H1 (cell line): ENCODE measurements at regions not wholly inside any gene's neighbourhood (a gene's known extent, or its start where the extent isn't known, plus 50 kb on each side); places are given as distances from the start of the nearest gene placed in this dataset.

Experiments
- CTCF ChIA-PET: fragments of 300-600 bp; sonication (Branson Sonifier 250); formaldehyde crosslinking; loops from one replicate; lab custom pipeline; 2021; ENCODE audit not compliant: partially characterized antibody; lab: Charles Lee
- POLR2A ChIA-PET: fragments of 300-600 bp; sonication (Branson Sonifier 250); formaldehyde crosslinking; loops from one replicate; lab custom pipeline; 2021; ENCODE audit warnings: inconsistent platforms; ENCODE audit not compliant: partially characterized antibody; lab: Charles Lee
- DNase-seq, 2 experiments: peaks; one replicate each; pipeline versions ENCODE4 v3.0.0 to v3.0.0-alpha.2; 2010 to 2022; ENCODE audit warnings: low spot score in 2 of 2, low read depth in 1 of 2, mixed read lengths in 1 of 2
- FAIRE-seq: peaks from 2 replicates; lab custom pipeline; 2011; peaks lifted over from hg19 to GRCh38; lab: Jason Lieb, UNC
- H2AFZ ChIP-seq: 2 replicates; pipeline ENCODE4 v1.8.1; 2012; ENCODE audit warnings: low read length, inconsistent platforms
- H2AK5ac ChIP-seq: 2 replicates; pipeline ENCODE4 v1.6.1; 2013; ENCODE audit warnings: low read depth, low read length
- H2BK120ac ChIP-seq: replicated peaks from 2 replicates; pipeline ENCODE3; 2013; ENCODE audit warnings: low read depth, low read length, inconsistent platforms
- H2BK12ac ChIP-seq: 2 replicates; pipeline ENCODE4 v1.6.1; 2013; ENCODE audit warnings: low read depth, low read length
- H2BK15ac ChIP-seq: 2 replicates; pipeline ENCODE4 v1.6.1; 2013; ENCODE audit warnings: low read length
- H2BK20ac ChIP-seq: 2 replicates; pipeline ENCODE4 v1.6.1; 2013; ENCODE audit warnings: low read length
- H2BK5ac ChIP-seq: 2 replicates; pipeline ENCODE4 v1.6.1; 2013; ENCODE audit warnings: low read depth, low read length
- H3K14ac ChIP-seq: 2 replicates; pipeline ENCODE4 v1.6.1; 2013; ENCODE audit warnings: inconsistent platforms; ENCODE audit not compliant: insufficient read length
- H3K18ac ChIP-seq: 2 replicates; pipeline ENCODE4 v1.6.1; 2013; ENCODE audit warnings: low read length; ENCODE audit errors: extremely low read depth
- H3K23ac ChIP-seq: 2 replicates; pipeline ENCODE4 v1.6.1; 2013; ENCODE audit warnings: inconsistent platforms; ENCODE audit not compliant: insufficient read length
- H3K23me2 ChIP-seq: 2 replicates; pipeline ENCODE4 v1.6.1; 2013; ENCODE audit warnings: low read depth, low read length
- H3K27ac ChIP-seq: 2 replicates; pipeline ENCODE4 v1.6.1; 2011; ENCODE audit warnings: low read depth, low read length, inconsistent platforms
- H3K27me3 ChIP-seq, 4 experiments: replicated peaks in 1 of 4; 1 replicate in 1 of 4; 2 replicates in 3 of 4; pipeline versions ENCODE4 v1.6.1 to v1.8.1; 2011 to 2013; ENCODE audit warnings: low read length in 3 of 4, mild to moderate bottlenecking in 3 of 4, inconsistent platforms in 2 of 4, mixed read lengths in 2 of 4, moderate library complexity in 1 of 4; ENCODE audit not compliant: control insufficient read depth in 3 of 4, insufficient read depth in 3 of 4; ENCODE audit errors: extremely low read depth in 1 of 4
- H3K36me3 ChIP-seq, 4 experiments: 2 replicates each; pipeline versions ENCODE4 v1.6.1 to v1.8.1; 2011 to 2013; ENCODE audit warnings: mild to moderate bottlenecking in 4 of 4, low read length in 3 of 4, moderate library complexity in 2 of 4, control low read depth in 1 of 4, inconsistent platforms in 1 of 4; ENCODE audit not compliant: insufficient read depth in 4 of 4, control insufficient read depth in 2 of 4
- H3K4ac ChIP-seq: replicated peaks from 2 replicates; pipeline ENCODE3; 2013; ENCODE audit warnings: low read length, low read depth, mixed read lengths, inconsistent platforms; ENCODE audit not compliant: insufficient read length
- H3K4me1 ChIP-seq, 4 experiments: replicated peaks in 1 of 4; 1 replicate in 1 of 4; 2 replicates in 3 of 4; pipeline versions ENCODE4 v1.6.1 to v1.8.1; 2011 to 2013; ENCODE audit warnings: low read length in 3 of 4, inconsistent platforms in 2 of 4, mixed read lengths in 1 of 4; ENCODE audit not compliant: insufficient read depth in 4 of 4, control insufficient read depth in 3 of 4
- H3K4me2 ChIP-seq, 2 experiments: 2 replicates each; pipeline versions ENCODE4 v1.6.1 to v1.8.1; 2011 to 2013; ENCODE audit warnings: low read depth in 2 of 2, low read length in 2 of 2, control low read depth in 1 of 2, inconsistent platforms in 1 of 2, mild to moderate bottlenecking in 1 of 2; ENCODE audit not compliant: insufficient read depth in 1 of 2
- H3K4me3 ChIP-seq, 4 experiments: fragments of 200-600, 300-600 bp in 1 of 4; sonication (generic), shearing (Covaris generic), sonication (Bioruptor Twin) in 1 of 4; 2 replicates each; pipeline versions ENCODE4 v1.5.1 to v1.8.1; 2011 to 2016; ENCODE audit warnings: low read length in 4 of 4, low read depth in 3 of 4, control low read depth in 2 of 4, inconsistent platforms in 2 of 4, mild to moderate bottlenecking in 2 of 4, mixed read lengths in 1 of 4, moderate library complexity in 1 of 4; ENCODE audit not compliant: insufficient read depth in 2 of 4; ENCODE audit errors: extremely low read depth in 1 of 4
- H3K56ac ChIP-seq: replicated peaks from 2 replicates; pipeline ENCODE3; 2013; ENCODE audit warnings: low read depth, mild to moderate bottlenecking, mixed read lengths, low read length, inconsistent platforms; ENCODE audit not compliant: insufficient read length
- H3K79me1 ChIP-seq: 2 replicates; pipeline ENCODE4 v1.6.1; 2013; ENCODE audit warnings: low read depth, low read length, control low read depth
- H3K79me2 ChIP-seq, 2 experiments: 2 replicates each; pipeline versions ENCODE4 v1.6.1 to v1.8.1; 2012 to 2013; ENCODE audit warnings: low read length in 2 of 2, mild to moderate bottlenecking in 2 of 2, inconsistent platforms in 1 of 2; ENCODE audit not compliant: insufficient read depth in 2 of 2, control insufficient read depth in 1 of 2
- H3K9ac ChIP-seq, 4 experiments: replicated peaks in 1 of 4; 1 replicate in 1 of 4; 2 replicates in 3 of 4; pipeline versions ENCODE4 v1.6.1 to v1.8.1; 2011 to 2013; ENCODE audit warnings: low read depth in 3 of 4, low read length in 3 of 4, control low read depth in 2 of 4, mild to moderate bottlenecking in 2 of 4, moderate library complexity in 2 of 4, inconsistent platforms in 1 of 4; ENCODE audit errors: extremely low read depth in 1 of 4
- H3K9me3 ChIP-seq, 2 experiments: 2 replicates each; pipeline versions ENCODE4 v1.6.1 to v1.8.1; 2012 to 2013; ENCODE audit warnings: mild to moderate bottlenecking in 2 of 2, moderate library complexity in 2 of 2, control low read depth in 1 of 2, inconsistent platforms in 1 of 2, low read depth in 1 of 2, low read length in 1 of 2, mixed read lengths in 1 of 2; ENCODE audit not compliant: insufficient read depth in 2 of 2
- H4K20me1 ChIP-seq, 2 experiments: replicated peaks in 1 of 2; 2 replicates each; pipeline versions ENCODE3 to v1.8.1; 2011 to 2013; ENCODE audit warnings: inconsistent platforms in 2 of 2, low read length in 2 of 2, mild to moderate bottlenecking in 1 of 2; ENCODE audit not compliant: insufficient read depth in 2 of 2, control insufficient read depth in 1 of 2
- H4K5ac ChIP-seq: 2 replicates; pipeline ENCODE4 v1.6.1; 2013; ENCODE audit warnings: low read length, low read depth, mixed read lengths, inconsistent platforms; ENCODE audit not compliant: insufficient read length
- H4K8ac ChIP-seq: 2 replicates; pipeline ENCODE4 v1.8.0; 2013; ENCODE audit warnings: mild to moderate bottlenecking, moderate library complexity, low read length, inconsistent platforms; ENCODE audit not compliant: insufficient read depth; ENCODE audit errors: extremely low read depth
- H4K91ac ChIP-seq: replicated peaks from 2 replicates; pipeline ENCODE3; 2013; ENCODE audit warnings: low read length, mixed read lengths, inconsistent platforms; ENCODE audit not compliant: insufficient read length
- WGBS, 2 experiments: shearing (Covaris generic) in 1 of 2; methylation state at CpG; one replicate each; pipeline versions ENCODE4 v1.1.6 to v1.1.7; 2013 to 2015; ENCODE audit warnings: low lambda C conversion rate in 2 of 2, mixed read lengths in 2 of 2, inconsistent platforms in 1 of 2, low coverage in 1 of 2, missing lambda C conversion rate in 1 of 2; ENCODE audit not compliant: insufficient replicate concordance in 2 of 2, insufficient coverage in 1 of 2, insufficient read length in 1 of 2; ENCODE audit errors: extremely low coverage in 1 of 2, missing lambda C conversion rate in 1 of 2; 5-methylcytosine and 5-hydroxymethylcytosine counted together

DNA sequence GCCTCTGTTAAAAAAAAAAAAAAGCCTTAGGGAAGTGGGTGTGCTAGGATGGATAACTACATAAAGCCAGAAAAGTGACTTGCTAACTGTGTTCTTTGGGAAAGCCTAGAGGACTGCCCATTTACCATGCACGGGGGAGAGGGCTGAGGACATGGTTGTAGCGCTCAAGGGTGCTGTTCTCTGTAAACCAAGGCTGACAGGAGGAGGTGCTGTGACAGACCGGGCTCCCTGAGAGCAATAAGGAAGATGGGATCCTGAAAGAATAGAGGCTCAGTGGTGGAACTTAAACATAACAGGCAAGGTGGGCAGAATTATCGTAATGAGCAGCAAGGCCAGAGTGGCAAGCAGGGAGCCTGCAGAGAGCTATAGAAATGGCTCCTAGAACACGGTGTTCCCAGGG lies 98.5 kb upstream of the DISP3 start:
- no peaks in the 10 kb centered on the region for H3K36me3 ChIP-seq
- FAIRE-seq, result no peak
- WGBS, 2 experiments, result 83% methylated on average over 5 of the region's 5 CpGs; no CpG with 5 or more reads in 1 of the 2 experiments
- no peak overlapping the region for H2BK12ac ChIP-seq
- no peak overlapping the region for H3K27ac ChIP-seq
- H3K4ac ChIP-seq, result no peak overlapping the region
- no peak overlapping the region for H2BK20ac ChIP-seq
- no peaks in the 10 kb centered on the region for H3K23me2 ChIP-seq
- H2AFZ ChIP-seq, result no peak overlapping the region
- CTCF ChIA-PET, result interaction anchor here (0.5 to 2.8 kb wide), 6 partner anchors 16 to 810 kb away, joined by 3 to 16 read pairs (median 5); no protein-coding TSS in a partner anchor
- no peak overlapping the region for H3K23ac ChIP-seq
- H3K56ac ChIP-seq, result no peak overlapping the region
- no peaks in the 10 kb centered on the region for H3K9me3 ChIP-seq
- no peak overlapping the region for H3K9ac ChIP-seq
- no peaks in the 10 kb centered on the region for H3K79me2 ChIP-seq
- no peaks in the 10 kb centered on the region for H4K20me1 ChIP-seq
- no peak overlapping the region for H3K18ac ChIP-seq
- no peak overlapping the region for H3K4me2 ChIP-seq
- H2BK120ac ChIP-seq, result no peak overlapping the region
- no peak for DNase-seq
- H3K4me1 ChIP-seq, result no peaks in the 10 kb centered on the region; a peak in 2 of 7 replicates
- H2AK5ac ChIP-seq, result no peak overlapping the region
- H3K27me3 ChIP-seq, result no peaks in the 10 kb centered on the region
- no peak overlapping the region; the same call in 1 of the 2 replicates for H4K8ac ChIP-seq
- H3K79me1 ChIP-seq, result no peaks in the 10 kb centered on the region
- H4K91ac ChIP-seq, result no peak overlapping the region
- no peak overlapping the region for H4K5ac ChIP-seq
- no peak overlapping the region for H2BK15ac ChIP-seq
- no peak overlapping the region for H2BK5ac ChIP-seq
- POLR2A ChIA-PET, result interaction anchor here (0.9 to 1.3 kb wide), 3 partner anchors 17 to 170 kb away, joined by 3 to 4 read pairs (median 3); no protein-coding TSS in a partner anchor
- no peak overlapping the region for H3K4me3 ChIP-seq
- no peak overlapping the region for H3K14ac ChIP-seq
